K562 (cell line): ENCODE measurements at regions not wholly inside any gene's neighbourhood (a gene's known extent, or its start where the extent isn't known, plus 50 kb on each side); places are given as distances from the start of the nearest gene placed in this dataset.

Experiments
- ATAC-seq: fragments of 200-7000 bp; cut with Tn5 transposase; 3 replicates; pipeline ENCODE4 v1.9.1; 2020; ENCODE audit warnings: moderate library complexity
- BruUV-seq: library from RNA; stranded (reverse); fragments of 400-500 nt; replicated peaks from 2 replicates; lab custom pipeline; 2021; lab: Mats Ljungman, UMichigan
- CTCF ChIA-PET: fragments of 300-600 bp; formaldehyde crosslinking; extraction: SDS; loops from one replicate; lab custom pipeline; 2021; ENCODE audit warnings: low intra/inter-chr PET ratio; lab: Yijun Ruan, JAX
- POLR2A ChIA-PET: fragments of 300-600, 350-650 bp; sonication (Branson Sonifier 250); formaldehyde crosslinking; extraction: SDS; loops from one replicate; lab custom pipeline; 2021; ENCODE audit warnings: antibody characterized with exemption, inconsistent platforms; lab: Yijun Ruan, JAX
- DNase-seq, 4 experiments: peaks; one replicate each; pipeline versions ENCODE4 v3.0.0 to v3.0.0-alpha.2; 2011 to 2018; ENCODE audit warnings: low spot score in 3 of 4, mixed read lengths in 3 of 4; ENCODE audit errors: extremely low read depth in 1 of 4
- FAIRE-seq: peaks from 2 replicates; lab custom pipeline; 2011; peaks lifted over from hg19 to GRCh38; lab: Jason Lieb, UNC
- H2AFZ ChIP-seq: 2 replicates; pipeline ENCODE4 v1.6.0; 2011; ENCODE audit warnings: low read depth, low read length, control low read depth, inconsistent platforms
- H3K27ac ChIP-seq: fragments of 200-600 bp; 3 replicates; pipeline ENCODE4 v1.8.0; 2011; ENCODE audit warnings: low read depth, mild to moderate bottlenecking, control low read depth, inconsistent platforms, low read length, moderate library complexity, mixed read lengths; ENCODE audit errors: extremely low read depth
- H3K27me3 ChIP-seq, 2 experiments: fragments of 300-600 bp in 1 of 2; 2 replicates in 1 of 2; 3 replicates in 1 of 2; pipeline versions ENCODE4 v1.6.0 to v1.8.0; 2011; ENCODE audit warnings: inconsistent platforms in 2 of 2, low read length in 2 of 2, mild to moderate bottlenecking in 1 of 2, mixed read lengths in 1 of 2, moderate library complexity in 1 of 2; ENCODE audit not compliant: control insufficient read depth in 2 of 2, insufficient read depth in 2 of 2
- H3K36me3 ChIP-seq: fragments of 300-600 bp; 3 replicates; pipeline ENCODE4 v1.8.0; 2011; ENCODE audit warnings: mild to moderate bottlenecking, low read length, inconsistent platforms; ENCODE audit not compliant: control insufficient read depth, insufficient read depth
- H3K4me1 ChIP-seq, 2 experiments: fragments of 200-600 bp in 1 of 2; replicated peaks in 1 of 2; 2 replicates in 1 of 2; 3 replicates in 1 of 2; pipeline versions ENCODE4 v1.5.1 to v1.8.0; 2011; ENCODE audit warnings: inconsistent platforms in 2 of 2, low read length in 2 of 2, mild to moderate bottlenecking in 1 of 2, mixed read lengths in 1 of 2, moderate library complexity in 1 of 2; ENCODE audit not compliant: control insufficient read depth in 2 of 2, insufficient read depth in 2 of 2
- H3K4me2 ChIP-seq: 2 replicates; pipeline ENCODE4 v1.6.1; 2011; ENCODE audit warnings: low read length, control low read depth, inconsistent platforms, mixed read lengths; ENCODE audit not compliant: insufficient read depth
- H3K4me3 ChIP-seq: fragments of 200-600 bp; sonication (generic), shearing (Covaris generic); 2 replicates; pipeline ENCODE4 v1.5.1; 2016; ENCODE audit warnings: control low read depth, inconsistent platforms
- H3K79me2 ChIP-seq: fragments of 200-600 bp; 3 replicates; pipeline ENCODE4 v1.8.0; 2011; ENCODE audit warnings: low read length, inconsistent platforms; ENCODE audit not compliant: control insufficient read depth, insufficient read depth
- H3K9ac ChIP-seq, 2 experiments: 2 replicates each; pipeline versions ENCODE4 v1.6.0 to v1.6.1; 2011; ENCODE audit warnings: low read depth in 2 of 2, low read length in 2 of 2, control low read depth in 1 of 2, inconsistent platforms in 1 of 2, mild to moderate bottlenecking in 1 of 2, mixed read lengths in 1 of 2; ENCODE audit not compliant: insufficient read depth in 1 of 2
- H3K9me1 ChIP-seq: one replicate; pipeline ENCODE4 v1.6.0; 2011; ENCODE audit warnings: inconsistent platforms, mild to moderate bottlenecking, low read length, moderate library complexity; ENCODE audit not compliant: control insufficient read depth, insufficient read depth
- H3K9me3 ChIP-seq: replicated peaks from 2 replicates; pipeline ENCODE4 v1.5.1; 2011; ENCODE audit warnings: low read depth, low read length, inconsistent platforms; ENCODE audit not compliant: control insufficient read depth, insufficient read depth
- H4K20me1 ChIP-seq: replicated peaks from 2 replicates; pipeline ENCODE4 v1.6.1; 2011; ENCODE audit warnings: low read length, inconsistent platforms, mixed read lengths; ENCODE audit not compliant: control insufficient read depth, insufficient read depth
- AFF1 ChIP-seq, 2 experiments: fragments of 450-650 bp; IDR thresholded peaks; 2 replicates each; pipeline ENCODE4 v1.6.1; 2018; ENCODE audit warnings: mild to moderate bottlenecking in 2 of 2, low read depth in 1 of 2; ENCODE audit not compliant: partially characterized antibody in 2 of 2
- BCOR ChIP-seq: fragments of 450-650 bp; IDR thresholded peaks from 2 replicates; pipeline ENCODE4 v1.6.1; 2016
- DACH1 ChIP-seq: fragments of 450-650 bp; IDR thresholded peaks from 2 replicates; pipeline ENCODE4 v1.6.1; 2018; ENCODE audit not compliant: partially characterized antibody
- DIDO1 ChIP-seq: fragments of 450-650 bp; IDR thresholded peaks from 2 replicates; pipeline ENCODE4 v1.6.1; 2016; ENCODE audit warnings: low read depth, missing biosample characterization, missing genetic modification characterization
- E2F8 ChIP-seq: fragments of 450-650 bp; IDR thresholded peaks from 2 replicates; pipeline ENCODE4 v1.7.1; 2018; ENCODE audit warnings: mild to moderate bottlenecking, low read depth; ENCODE audit not compliant: partially characterized antibody
- FOXA3 ChIP-seq, 2 experiments: fragments of 450-650 bp in 1 of 2; sonication (generic) in 1 of 2; formaldehyde crosslinking; IDR thresholded peaks in 1 of 2; conservative IDR thresholded peaks in 1 of 2; 2 replicates each; pipeline versions ENCODE4 v1.4.0 to v1.8.0; 2020 to 2022; ENCODE audit warnings: mild to moderate bottlenecking in 2 of 2, missing genetic modification reagents in 1 of 2
- HNRNPH1 ChIP-seq: fragments of 200-400 bp; formaldehyde crosslinking; optimal IDR thresholded peaks from 2 replicates; pipeline ENCODE3; 2017; ENCODE audit warnings: low read depth, mild to moderate bottlenecking, low read length, moderate library complexity
- KHSRP ChIP-seq: fragments of 450-650 bp; IDR thresholded peaks from 2 replicates; pipeline ENCODE4 v1.6.1; 2017
- KLF1 ChIP-seq: fragments of 450-650 bp; IDR thresholded peaks from 2 replicates; pipeline ENCODE4 v1.6.1; 2016; ENCODE audit warnings: missing genetic modification characterization, missing compliant biosample characterization
- NBN ChIP-seq: fragments of 450-650 bp; IDR thresholded peaks from 2 replicates; pipeline ENCODE4 v1.6.1; 2016; ENCODE audit warnings: low read depth, mild to moderate bottlenecking
- XRCC4 ChIP-seq: IDR thresholded peaks from one replicate; pipeline ENCODE4 v1.6.1; 2011; ENCODE audit not compliant: insufficient read depth, insufficient read length; ENCODE audit errors: extremely low read depth
- ZBTB11 ChIP-seq, 3 experiments: fragments of 200-800 bp in 1 of 3; fragments of 250-450 bp in 1 of 3; fragments of 450-650 bp in 1 of 3; sonication (Bioruptor Pico) in 1 of 3; sonication (Bioruptor generic) in 1 of 3; formaldehyde crosslinking in 1 of 3; IDR thresholded peaks; 2 replicates each; pipeline versions ENCODE4 v1.6.1 to v1.8.0; 2016 to 2022; ENCODE audit warnings: mild to moderate bottlenecking in 2 of 3, missing genetic modification characterization in 2 of 3, missing compliant biosample characterization in 1 of 3, moderate library complexity in 1 of 3
- ZNF347 ChIP-seq: fragments of 450-650 bp; formaldehyde crosslinking; IDR thresholded peaks from 2 replicates; pipeline ENCODE4 v1.4.0; 2020; ENCODE audit warnings: low read depth, mild to moderate bottlenecking, moderate library complexity
- WGBS: fragments of 100-300 bp; shearing (Covaris generic); methylation state at CpG from one replicate; pipeline ENCODE4 v1.1.6; 2016; ENCODE audit warnings: low coverage, mixed read lengths; ENCODE audit not compliant: insufficient coverage; ENCODE audit errors: missing lambda C conversion rate; 5-methylcytosine and 5-hydroxymethylcytosine counted together
- in situ Hi-C: fragments of 300-500 bp; cut with MboI; formaldehyde crosslinking; loops from 4 replicates; pipeline ENCODE4 v1.15.0; 2018; ENCODE audit warnings: inconsistent platforms, mixed read lengths
- intact Hi-C: fragments of 100-400 bp; cut with micrococcal nuclease; formaldehyde crosslinking; loops from 2 replicates; pipeline ENCODE4 v1.14.2; 2022

- Histone ChIP-seq H3K4me3 (no peak overlapping the region), H3K4me2 (no peak overlapping the region), H3K36me3 (no peaks in the 10 kb centered on the region), H3K27ac (no peak overlapping the region), H3K9ac (no peak overlapping the region), H2AFZ (no peak overlapping the region), H3K9me3 (no peaks in the 10 kb centered on the region), H3K79me2 (no peaks in the 10 kb centered on the region), H3K4me1 (no peaks in the 10 kb centered on the region), H4K20me1 (no peaks in the 10 kb centered on the region), H3K9me1 (no peaks in the 10 kb centered on the region), H3K27me3 (no peaks in the 10 kb centered on the region)
- no TSS peak for BruUV-seq
- ATAC-seq (no peak), DNase-seq (no peak), FAIRE-seq (no peak)
- in situ Hi-C loops, result no loop called here
- intact Hi-C loops, result no loop called here
- WGBS, result 8% methylated on average over 2 of the region's 3 CpGs
- ChIA-PET POLR2A (no interaction called here), CTCF (no interaction called here)
- TF ChIP-seq KLF1 (tag), result no peak
- TF ChIP-seq ZNF347 (CRISPR knock-in tag), result no peak
- no peak for TF ChIP-seq DACH1
- no peak for TF ChIP-seq NBN
- TF ChIP-seq BCOR, result no peak
- no peak for TF ChIP-seq XRCC4
- TF ChIP-seq FOXA3 (CRISPR knock-in tag; conservative IDR thresholded peaks at IDR 0.05 in 1 of 2, IDR thresholded peaks at IDR 0.05 in 1 of 2), result no peak
- no peak for TF ChIP-seq DIDO1 (tag)
- TF ChIP-seq HNRNPH1, result no peak
- no peak for TF ChIP-seq E2F8
- no peak for TF ChIP-seq AFF1 (IDR thresholded peaks at IDR 0.05; ENCODE audit: low read depth in 1 of 2, partially characterized antibody in 2 of 2)
- no peak for TF ChIP-seq KHSRP
- TF ChIP-seq ZBTB11 (CRISPR knock-in tag; IDR thresholded peaks at IDR 0.05), result no peak
These were observed 385.9 kb upstream of the CLINT1 start for GRCh38 chr5:158244882-158245281.
